ENCODE measurements at regions not wholly inside any gene's neighbourhood (a gene's known extent, or its start where the extent isn't known, plus 50 kb on each side); places are given as distances from the start of the nearest gene placed in this dataset.

GRCh38 chr2:22894761-22895160 is 490.2 kb upstream of the KLHL29 start:
- Histone ChIP-seq H3F3A (ENCODE audit: low read depth) (no peaks in the 10 kb centered on the region), H3K79me2 (ENCODE audit: low read depth) (no peaks in the 10 kb centered on the region), H3K9me3 (ENCODE audit: low read depth) (no peaks in the 10 kb centered on the region), H4K20me1 (ENCODE audit: low read depth) (no peaks in the 10 kb centered on the region), H3K27ac (no peak overlapping the region), H3K4me1 (peaks cover 18% of the 10 kb centered on the region), H3K9ac (no peak overlapping the region), H3K4me2 (no peak overlapping the region), H3K27me3 (no peaks in the 10 kb centered on the region), H2AFZ (replicated peaks) (no peak overlapping the region), H3K4me3 (no peak overlapping the region), H3K36me3 (no peaks in the 10 kb centered on the region)
- peak; percentile 58 for DNase-seq (ENCODE audit: low spot score)
- Mint-ChIP-seq H3K9me3 (no peaks in the 10 kb centered on the region), H3K27me3 (ENCODE audit: insufficient read depth, low read depth) (no peaks in the 10 kb centered on the region), H3K4me1 (peaks cover 23% of the 10 kb centered on the region), H3K36me3 (no peaks in the 10 kb centered on the region), H3K4me3 (no peak overlapping the region), H3K27ac (no peak overlapping the region)
- no peak for TF ChIP-seq EZH2phosphoT487 (IDR thresholded peaks at IDR 0.05)

GRCh38 chr2:22897428-22897827 is 487.6 kb upstream of the KLHL29 start:
- no peaks in the 10 kb centered on the region for H3K9me3 Mint-ChIP-seq
- no peak overlapping the region for H3K27ac Mint-ChIP-seq
- H3K4me3 Mint-ChIP-seq = no peak overlapping the region

GRCh38 chr2:22900674-22901073 is 484.3 kb upstream of the KLHL29 start:
- no peaks in the 10 kb centered on the region for H3K9me3 Mint-ChIP-seq
- Histone ChIP-seq H3K9ac (no peak overlapping the region), H3K79me2 (ENCODE audit: low read depth) (no peaks in the 10 kb centered on the region), H3K27ac (no peak overlapping the region), H3K9me3 (ENCODE audit: low read depth) (no peaks in the 10 kb centered on the region), H3K4me1 (no peaks in the 10 kb centered on the region), H4K20me1 (ENCODE audit: low read depth) (no peaks in the 10 kb centered on the region), H3F3A (ENCODE audit: low read depth) (no peaks in the 10 kb centered on the region), H3K4me2 (no peak overlapping the region), H3K36me3 (no peaks in the 10 kb centered on the region), H2AFZ (replicated peaks) (no peak overlapping the region), H3K4me3 (no peak overlapping the region), H3K27me3 (no peaks in the 10 kb centered on the region)
- peaks cover 5% of the 10 kb centered on the region for H3K4me1 Mint-ChIP-seq
- H3K27me3 Mint-ChIP-seq (ENCODE audit: insufficient read depth, low read depth) = peaks cover 2% of the 10 kb centered on the region
- H3K36me3 Mint-ChIP-seq = no peaks in the 10 kb centered on the region
- no peak overlapping the region for H3K4me3 Mint-ChIP-seq
- H3K27ac Mint-ChIP-seq = no peak overlapping the region
- DNase-seq (ENCODE audit: low spot score) = no peak
- TF ChIP-seq CTCF (IDR thresholded peaks at IDR 0.05) = no peak
- TF ChIP-seq EZH2phosphoT487 (IDR thresholded peaks at IDR 0.05) = no peak
- TF ChIP-seq EZH2 (IDR thresholded peaks at IDR 0.05) = no peak

More at GRCh38 chr2:22897428-22897827, 487.6 kb upstream of the KLHL29 start:
- no peaks in the 10 kb centered on the region for H3K36me3 Mint-ChIP-seq
- Histone ChIP-seq H3K4me3 (no peak overlapping the region), H3K4me2 (no peak overlapping the region), H4K20me1 (ENCODE audit: low read depth) (no peaks in the 10 kb centered on the region), H3K4me1 (peaks cover 13% of the 10 kb centered on the region), H3F3A (ENCODE audit: low read depth) (no peaks in the 10 kb centered on the region), H3K27me3 (no peaks in the 10 kb centered on the region), H3K79me2 (ENCODE audit: low read depth) (no peaks in the 10 kb centered on the region), H3K9me3 (ENCODE audit: low read depth) (no peaks in the 10 kb centered on the region), H3K27ac (no peak overlapping the region), H3K9ac (no peak overlapping the region), H3K36me3 (no peaks in the 10 kb centered on the region), H2AFZ (replicated peaks) (no peak overlapping the region)
- H3K27me3 Mint-ChIP-seq (ENCODE audit: insufficient read depth, low read depth) = no peaks in the 10 kb centered on the region
- H3K4me1 Mint-ChIP-seq = peaks cover 24% of the 10 kb centered on the region
- no peak for DNase-seq (ENCODE audit: low spot score)
- TF ChIP-seq EZH2 (IDR thresholded peaks at IDR 0.05) = no peak
- TF ChIP-seq EZH2phosphoT487 (IDR thresholded peaks at IDR 0.05) = no peak
- no peak for TF ChIP-seq CTCF (IDR thresholded peaks at IDR 0.05)

GRCh38 chr2:22901471-22902179 is 483.4 kb upstream of the KLHL29 start:
- Histone ChIP-seq H2AFZ (replicated peaks) (no peak overlapping the region), H3K4me3 (no peak overlapping the region), H4K20me1 (ENCODE audit: low read depth) (no peaks in the 10 kb centered on the region), H3K4me1 (no peaks in the 10 kb centered on the region), H3F3A (ENCODE audit: low read depth) (no peaks in the 10 kb centered on the region), H3K9ac (no peak overlapping the region), H3K4me2 (no peak overlapping the region), H3K79me2 (ENCODE audit: low read depth) (no peaks in the 10 kb centered on the region), H3K27ac (no peak overlapping the region), H3K36me3 (no peaks in the 10 kb centered on the region), H3K9me3 (ENCODE audit: low read depth) (no peaks in the 10 kb centered on the region), H3K27me3 (no peaks in the 10 kb centered on the region)
- Mint-ChIP-seq H3K27ac (no peak overlapping the region), H3K4me3 (no peak overlapping the region), H3K4me1 (peaks cover 5% of the 10 kb centered on the region), H3K9me3 (no peaks in the 10 kb centered on the region), H3K27me3 (ENCODE audit: insufficient read depth, low read depth) (peaks cover 2% of the 10 kb centered on the region), H3K36me3 (no peaks in the 10 kb centered on the region)
- TF ChIP-seq CTCF (IDR thresholded peaks at IDR 0.05) (no peak), EZH2 (IDR thresholded peaks at IDR 0.05) (no peak), EZH2phosphoT487 (IDR thresholded peaks at IDR 0.05) (no peak)
- DNase-seq (ENCODE audit: low spot score) = no peak
